ENCODE measurements at regions not wholly inside any gene's neighbourhood (a gene's known extent, or its start where the extent isn't known, plus 50 kb on each side); places are given as distances from the start of the nearest gene placed in this dataset.

DNA sequence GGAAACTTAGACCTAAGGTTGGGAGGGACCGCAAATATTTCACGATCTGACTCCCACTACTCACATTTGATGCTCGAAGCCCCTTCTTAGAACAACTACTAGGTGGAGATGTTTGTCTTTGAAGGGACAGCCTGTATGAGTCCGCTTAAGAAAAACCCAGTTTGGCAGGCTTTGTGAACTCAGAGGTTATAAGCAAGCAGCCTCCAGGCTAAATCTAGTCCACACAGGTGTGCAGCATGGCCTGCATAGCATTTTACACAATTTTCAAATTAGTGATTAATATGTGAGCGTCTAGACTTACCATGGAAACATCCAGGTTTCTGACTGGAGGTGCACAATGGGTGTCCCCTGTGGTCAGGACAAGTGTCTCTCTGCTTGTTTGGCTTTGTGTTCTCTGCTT lies 127.1 kb downstream of the KIF4B start:
- H3K36me3 ChIP-seq (ENCODE audit: control insufficient read depth, insufficient read depth, low read length) = no peaks in the 10 kb centered on the region
- intact Hi-C loops (cut with micrococcal nuclease; ENCODE audit: unreplicated experiment) = no loop called here

DNA sequence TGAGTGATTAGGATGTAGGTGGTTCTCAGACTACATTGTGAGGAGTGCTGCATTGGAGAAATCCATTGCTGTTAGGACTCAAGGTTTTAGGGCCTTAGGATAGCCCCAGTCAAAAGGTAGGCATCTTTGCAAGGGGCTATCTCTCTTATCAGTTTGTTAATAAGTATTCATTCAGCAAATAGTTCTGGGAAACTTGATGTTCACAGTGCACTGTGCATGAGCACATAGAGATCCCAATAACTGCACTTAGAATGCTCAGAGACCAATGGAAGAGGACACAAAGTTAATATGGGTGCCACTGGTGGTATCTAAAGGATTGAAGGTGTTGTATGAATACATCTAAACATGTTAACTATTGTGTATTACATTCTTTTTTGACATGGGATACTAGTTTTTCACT lies 131.4 kb downstream of the KIF4B start:
- CTCF ChIA-PET = no interaction called here
- BruUV-seq (replicated peaks) = no TSS peak
- intact Hi-C loops (cut with micrococcal nuclease; ENCODE audit: unreplicated experiment) = no loop called here

More for the DNA sequence above, 127.1 kb downstream of the KIF4B start:
- no peak for DNase-seq (ENCODE audit: low read depth, low spot score)
- BruUV-seq (replicated peaks) = no TSS peak
- ChIA-PET CTCF (no interaction called here), POLR2A (no interaction called here)
- no peak for ATAC-seq
- TF ChIP-seq POLR2AphosphoS5 (IDR thresholded peaks at IDR 0.05; ENCODE audit: low read depth, low read length) (no peak), TCF7L2 (IDR thresholded peaks at IDR 0.05; ENCODE audit: low read depth, low read length) (no peak), SIN3A (IDR thresholded peaks at IDR 0.05; ENCODE audit: borderline replicate concordance, insufficient read depth, low read depth, low read length) (no peak)
- TF ChIP-seq, protein P1, sequence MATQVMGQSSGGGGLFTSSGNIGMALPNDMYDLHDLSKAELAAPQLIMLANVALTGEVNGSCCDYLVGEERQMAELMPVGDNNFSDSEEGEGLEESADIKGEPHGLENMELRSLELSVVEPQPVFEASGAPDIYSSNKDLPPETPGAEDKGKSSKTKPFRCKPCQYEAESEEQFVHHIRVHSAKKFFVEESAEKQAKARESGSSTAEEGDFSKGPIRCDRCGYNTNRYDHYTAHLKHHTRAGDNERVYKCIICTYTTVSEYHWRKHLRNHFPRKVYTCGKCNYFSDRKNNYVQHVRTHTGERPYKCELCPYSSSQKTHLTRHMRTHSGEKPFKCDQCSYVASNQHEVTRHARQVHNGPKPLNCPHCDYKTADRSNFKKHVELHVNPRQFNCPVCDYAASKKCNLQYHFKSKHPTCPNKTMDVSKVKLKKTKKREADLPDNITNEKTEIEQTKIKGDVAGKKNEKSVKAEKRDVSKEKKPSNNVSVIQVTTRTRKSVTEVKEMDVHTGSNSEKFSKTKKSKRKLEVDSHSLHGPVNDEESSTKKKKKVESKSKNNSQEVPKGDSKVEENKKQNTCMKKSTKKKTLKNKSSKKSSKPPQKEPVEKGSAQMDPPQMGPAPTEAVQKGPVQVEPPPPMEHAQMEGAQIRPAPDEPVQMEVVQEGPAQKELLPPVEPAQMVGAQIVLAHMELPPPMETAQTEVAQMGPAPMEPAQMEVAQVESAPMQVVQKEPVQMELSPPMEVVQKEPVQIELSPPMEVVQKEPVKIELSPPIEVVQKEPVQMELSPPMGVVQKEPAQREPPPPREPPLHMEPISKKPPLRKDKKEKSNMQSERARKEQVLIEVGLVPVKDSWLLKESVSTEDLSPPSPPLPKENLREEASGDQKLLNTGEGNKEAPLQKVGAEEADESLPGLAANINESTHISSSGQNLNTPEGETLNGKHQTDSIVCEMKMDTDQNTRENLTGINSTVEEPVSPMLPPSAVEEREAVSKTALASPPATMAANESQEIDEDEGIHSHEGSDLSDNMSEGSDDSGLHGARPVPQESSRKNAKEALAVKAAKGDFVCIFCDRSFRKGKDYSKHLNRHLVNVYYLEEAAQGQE (IDR thresholded peaks at IDR 0.05; ENCODE audit: insufficient read depth in 1 of 2, low read depth in 2 of 2, low read length in 1 of 2) = no peak
- TF ChIP-seq, protein P2, sequence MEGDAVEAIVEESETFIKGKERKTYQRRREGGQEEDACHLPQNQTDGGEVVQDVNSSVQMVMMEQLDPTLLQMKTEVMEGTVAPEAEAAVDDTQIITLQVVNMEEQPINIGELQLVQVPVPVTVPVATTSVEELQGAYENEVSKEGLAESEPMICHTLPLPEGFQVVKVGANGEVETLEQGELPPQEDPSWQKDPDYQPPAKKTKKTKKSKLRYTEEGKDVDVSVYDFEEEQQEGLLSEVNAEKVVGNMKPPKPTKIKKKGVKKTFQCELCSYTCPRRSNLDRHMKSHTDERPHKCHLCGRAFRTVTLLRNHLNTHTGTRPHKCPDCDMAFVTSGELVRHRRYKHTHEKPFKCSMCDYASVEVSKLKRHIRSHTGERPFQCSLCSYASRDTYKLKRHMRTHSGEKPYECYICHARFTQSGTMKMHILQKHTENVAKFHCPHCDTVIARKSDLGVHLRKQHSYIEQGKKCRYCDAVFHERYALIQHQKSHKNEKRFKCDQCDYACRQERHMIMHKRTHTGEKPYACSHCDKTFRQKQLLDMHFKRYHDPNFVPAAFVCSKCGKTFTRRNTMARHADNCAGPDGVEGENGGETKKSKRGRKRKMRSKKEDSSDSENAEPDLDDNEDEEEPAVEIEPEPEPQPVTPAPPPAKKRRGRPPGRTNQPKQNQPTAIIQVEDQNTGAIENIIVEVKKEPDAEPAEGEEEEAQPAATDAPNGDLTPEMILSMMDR (IDR thresholded peaks at IDR 0.05) = no peak
- Histone ChIP-seq H3K9me3 (ENCODE audit: control insufficient read depth, insufficient read depth, low read depth, low read length) (no peaks in the 10 kb centered on the region), H3K27me3 (ENCODE audit: control insufficient read depth, insufficient read depth, low read length) (peaks cover 3% of the 10 kb centered on the region; the same call in 1 of the 2 replicates), H3K4me1 (ENCODE audit: control insufficient read depth, insufficient read depth, low read length) (no peaks in the 10 kb centered on the region), H3K27ac (ENCODE audit: low read length) (no peak overlapping the region), H3K4me3 (ENCODE audit: low read depth in 2 of 2, low read length in 2 of 2) (no peak overlapping the region)
- in situ Hi-C loops (cut with HindIII; ENCODE audit: low pct_unique_long_range_greater_than_20kb, low sequenced_read_pairs) = no loop called here

More for the DNA sequence above, 131.4 kb downstream of the KIF4B start:
- in situ Hi-C loops (cut with HindIII; ENCODE audit: low pct_unique_long_range_greater_than_20kb, low sequenced_read_pairs) = no loop called here
- H3K4me3 ChIP-seq (ENCODE audit: low read depth in 2 of 2, low read length in 2 of 2) = no peak overlapping the region
- H3K36me3 ChIP-seq (ENCODE audit: control insufficient read depth, insufficient read depth, low read length) = no peaks in the 10 kb centered on the region
- no peak for DNase-seq (ENCODE audit: low read depth, low spot score)
- H3K9me3 ChIP-seq (ENCODE audit: control insufficient read depth, insufficient read depth, low read depth, low read length) = no peaks in the 10 kb centered on the region
- POLR2A ChIA-PET = no interaction called here
- H3K27ac ChIP-seq (ENCODE audit: low read length) = no peak overlapping the region
- no peak for ATAC-seq
- no peaks in the 10 kb centered on the region for H3K4me1 ChIP-seq (ENCODE audit: control insufficient read depth, insufficient read depth, low read length)
- TF ChIP-seq, protein P2 (IDR thresholded peaks at IDR 0.05) = no peak
- TF ChIP-seq TCF7L2 (IDR thresholded peaks at IDR 0.05; ENCODE audit: low read depth, low read length) (no peak), POLR2AphosphoS5 (IDR thresholded peaks at IDR 0.05; ENCODE audit: low read depth, low read length) (no peak), SIN3A (IDR thresholded peaks at IDR 0.05; ENCODE audit: borderline replicate concordance, insufficient read depth, low read depth, low read length) (no peak)
- TF ChIP-seq, protein P1 (IDR thresholded peaks at IDR 0.05; ENCODE audit: insufficient read depth in 1 of 2, low read depth in 2 of 2, low read length in 1 of 2) = no peak
- peaks cover 4% of the 10 kb centered on the region; the same call in 1 of the 2 replicates for H3K27me3 ChIP-seq (ENCODE audit: control insufficient read depth, insufficient read depth, low read length)
